ENCODE measurements at regions not wholly inside any gene's neighbourhood (a gene's known extent, or its start where the extent isn't known, plus 50 kb on each side); places are given as distances from the start of the nearest gene placed in this dataset.

- FAIRE-seq: no peak
- dilution Hi-C loops (cut with MboI; ENCODE audit: extremely low pct_ligation_motif_present, low sequenced_read_pairs) (no loop called here), intact Hi-C loops (cut with micrococcal nuclease) (loop anchor here (2.0 kb wide), 1 partner anchor 16 kb away; no protein-coding TSS in a partner anchor)
- H3K27ac ChIP-seq (ENCODE audit: insufficient read depth, low read depth, low read length): no peak overlapping the region
- H3K9ac ChIP-seq (replicated peaks; ENCODE audit: extremely low read depth, insufficient read depth, low read length): no peak overlapping the region
- no peak overlapping the region for H3K4me2 ChIP-seq (ENCODE audit: insufficient read depth, low read length)
- no peak overlapping the region for H3K4me3 ChIP-seq (replicated peaks in 1 of 3; ENCODE audit: insufficient read depth in 1 of 3, low read depth in 1 of 3, low read length in 3 of 3)
- no peaks in the 10 kb centered on the region for H3K79me2 ChIP-seq (ENCODE audit: control insufficient read depth, insufficient read depth, low read length)
- no peak for TF ChIP-seq GATA2 (IDR thresholded peaks at IDR 0.05; ENCODE audit: insufficient read depth, insufficient read length, low read depth, low read length)
- TF ChIP-seq FOS (IDR thresholded peaks at IDR 0.05; ENCODE audit: borderline replicate concordance, insufficient read depth, low read length): no peak
- no peak for TF ChIP-seq JUN (IDR thresholded peaks at IDR 0.05; ENCODE audit: borderline replicate concordance, insufficient read depth, insufficient read length, low read depth)
- TF ChIP-seq MYC (IDR thresholded peaks at IDR 0.05; ENCODE audit: low read depth, low read length): no peak
- no peak for TF ChIP-seq POLR2A (IDR thresholded peaks at IDR 0.05; ENCODE audit: low read depth, low read length)
- no peak for TF ChIP-seq EZH2 (IDR thresholded peaks at IDR 0.05; ENCODE audit: borderline replicate concordance, low read depth, low read length, severe bottlenecking)
- TF ChIP-seq POLR2AphosphoS5 (IDR thresholded peaks at IDR 0.05; ENCODE audit: insufficient read depth, low read depth, low read length): no peak
- TF ChIP-seq, protein P1, sequence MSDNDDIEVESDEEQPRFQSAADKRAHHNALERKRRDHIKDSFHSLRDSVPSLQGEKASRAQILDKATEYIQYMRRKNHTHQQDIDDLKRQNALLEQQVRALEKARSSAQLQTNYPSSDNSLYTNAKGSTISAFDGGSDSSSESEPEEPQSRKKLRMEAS (IDR thresholded peaks at IDR 0.05; ENCODE audit: insufficient read depth, insufficient read length): no peak
- TF ChIP-seq, protein P2, sequence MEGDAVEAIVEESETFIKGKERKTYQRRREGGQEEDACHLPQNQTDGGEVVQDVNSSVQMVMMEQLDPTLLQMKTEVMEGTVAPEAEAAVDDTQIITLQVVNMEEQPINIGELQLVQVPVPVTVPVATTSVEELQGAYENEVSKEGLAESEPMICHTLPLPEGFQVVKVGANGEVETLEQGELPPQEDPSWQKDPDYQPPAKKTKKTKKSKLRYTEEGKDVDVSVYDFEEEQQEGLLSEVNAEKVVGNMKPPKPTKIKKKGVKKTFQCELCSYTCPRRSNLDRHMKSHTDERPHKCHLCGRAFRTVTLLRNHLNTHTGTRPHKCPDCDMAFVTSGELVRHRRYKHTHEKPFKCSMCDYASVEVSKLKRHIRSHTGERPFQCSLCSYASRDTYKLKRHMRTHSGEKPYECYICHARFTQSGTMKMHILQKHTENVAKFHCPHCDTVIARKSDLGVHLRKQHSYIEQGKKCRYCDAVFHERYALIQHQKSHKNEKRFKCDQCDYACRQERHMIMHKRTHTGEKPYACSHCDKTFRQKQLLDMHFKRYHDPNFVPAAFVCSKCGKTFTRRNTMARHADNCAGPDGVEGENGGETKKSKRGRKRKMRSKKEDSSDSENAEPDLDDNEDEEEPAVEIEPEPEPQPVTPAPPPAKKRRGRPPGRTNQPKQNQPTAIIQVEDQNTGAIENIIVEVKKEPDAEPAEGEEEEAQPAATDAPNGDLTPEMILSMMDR (IDR thresholded peaks at IDR 0.05; ENCODE audit: extremely low read depth in 1 of 2, insufficient read depth in 1 of 2, low read depth in 1 of 2, low read length in 2 of 2): no peak
- no peaks in the 10 kb centered on the region for H3K27me3 ChIP-seq (ENCODE audit: control insufficient read depth in 2 of 2, insufficient read depth in 2 of 2, low read length in 2 of 2)
- H2AFZ ChIP-seq (ENCODE audit: low read depth, low read length): no peak overlapping the region
- CTCF ChIA-PET: no interaction called here
- no peaks in the 10 kb centered on the region for H3K9me1 ChIP-seq (replicated peaks; ENCODE audit: control insufficient read depth, extremely low read depth, insufficient read depth, low read length)
- no peaks in the 10 kb centered on the region for H4K20me1 ChIP-seq (replicated peaks; ENCODE audit: control insufficient read depth, extremely low read depth, insufficient read depth, low read length)
- POLR2A ChIA-PET: no interaction called here
- no peaks in the 10 kb centered on the region for H3K4me1 ChIP-seq (ENCODE audit: control insufficient read depth, extremely low read depth, insufficient read depth, low read length)
- H3K36me3 ChIP-seq (ENCODE audit: control insufficient read depth in 2 of 2, extremely low read depth in 1 of 2, insufficient read depth in 2 of 2, low read length in 2 of 2): no peaks in the 10 kb centered on the region
- H3K9me3 ChIP-seq (replicated peaks; ENCODE audit: control insufficient read depth, insufficient read depth, low read length): no peaks in the 10 kb centered on the region
- no peak for DNase-seq (ENCODE audit: low read depth, low spot score)
- no TSS peak for BruUV-seq (replicated peaks)
Observed at GRCh38 chr2:10210336-10210735, 87.8 kb downstream of the RRM2 start.

Data from endothelial cell of umbilical vein (primary cell).